PC-9 (cell line): ENCODE measurements at regions not wholly inside any gene's neighbourhood (a gene's known extent, or its start where the extent isn't known, plus 50 kb on each side); places are given as distances from the start of the nearest gene placed in this dataset.

ENCODE experiments used
- CTCF ChIP-seq: fragments of 200-600 bp; sonication (generic); conservative IDR thresholded peaks from 2 replicates; pipeline ENCODE4 v1.6.1; 2017; ENCODE audit warnings: mixed run types, antibody characterized with exemption, mild to moderate bottlenecking, moderate library complexity
- EZH2 ChIP-seq: fragments of 200-600 bp; sonication (generic); IDR thresholded peaks from 2 replicates; pipeline ENCODE4 v1.8.0; 2017; ENCODE audit warnings: antibody characterized with exemption, low read depth

DNA sequence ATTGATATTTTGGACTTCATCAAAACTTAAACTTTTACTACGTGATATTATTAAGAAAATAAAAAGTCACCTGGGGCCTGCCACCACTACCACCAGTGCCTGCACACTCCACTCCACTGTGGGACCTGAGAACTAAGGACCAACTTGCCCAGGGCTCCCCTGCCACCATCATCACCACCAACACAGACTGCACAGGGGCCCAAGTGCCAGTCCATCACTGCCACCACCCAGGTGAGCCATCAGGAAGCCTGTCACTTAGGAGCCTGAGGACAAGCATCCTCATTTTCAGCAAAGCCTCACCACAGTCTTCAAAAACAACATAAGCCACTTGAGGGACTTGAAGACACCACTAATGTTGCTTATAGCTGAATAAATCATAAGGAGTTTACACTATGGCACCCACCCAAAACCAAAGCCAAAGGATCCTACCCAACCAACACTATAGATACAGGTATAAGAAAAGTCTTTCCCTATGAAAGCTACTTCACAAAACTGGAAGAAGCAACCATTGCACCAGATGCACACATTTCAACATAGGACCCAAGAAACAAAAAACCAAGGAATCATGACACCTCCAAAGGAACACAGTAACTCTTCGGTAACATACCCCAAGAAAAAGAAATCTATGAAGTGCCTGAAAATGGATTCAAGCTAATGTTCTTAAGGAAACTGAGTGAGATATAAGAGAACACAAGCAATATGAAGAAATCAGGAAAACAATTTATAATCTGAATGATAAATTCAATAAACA lies 73.6 kb upstream of the GNAZ start:
- no peak for TF ChIP-seq EZH2
- no peak for TF ChIP-seq CTCF
